HFFc6 (cell line): ENCODE measurements at regions not wholly inside any gene's neighbourhood (a gene's known extent, or its start where the extent isn't known, plus 50 kb on each side); places are given as distances from the start of the nearest gene placed in this dataset.

Source experiments
- DNase-seq: peaks from one replicate; pipeline ENCODE4 v3.0.0-alpha.2; 2018
- H3K27ac Mint-ChIP-seq: 2 replicates; pipeline ENCODE4 v1.8.0; 2020; ENCODE audit warnings: mild to moderate bottlenecking, mixed read lengths
- H3K27me3 Mint-ChIP-seq: 2 replicates; pipeline ENCODE4 v1.8.0; 2021; ENCODE audit warnings: mild to moderate bottlenecking, moderate library complexity, mixed read lengths; ENCODE audit not compliant: insufficient read depth
- H3K36me3 Mint-ChIP-seq: 2 replicates; pipeline ENCODE4 v1.8.0; 2021; ENCODE audit warnings: low read depth, mixed read lengths
- H3K4me1 Mint-ChIP-seq: 2 replicates; pipeline ENCODE4 v1.8.0; 2020; ENCODE audit warnings: low read depth, mixed read lengths
- H3K4me3 Mint-ChIP-seq: 2 replicates; pipeline ENCODE4 v1.8.0; 2020; ENCODE audit warnings: mild to moderate bottlenecking, moderate library complexity, mixed read lengths
- H3K9me3 Mint-ChIP-seq: 2 replicates; pipeline ENCODE4 v1.8.0; 2020; ENCODE audit warnings: mild to moderate bottlenecking, mixed read lengths
- TF ChIP-seq, protein P1 (sequence below): fragments of 200-600 bp; sonication (generic); IDR thresholded peaks from 2 replicates; pipeline ENCODE4 v1.5.0; 2021; ENCODE audit warnings: antibody characterized with exemption, mild to moderate bottlenecking

DNA sequence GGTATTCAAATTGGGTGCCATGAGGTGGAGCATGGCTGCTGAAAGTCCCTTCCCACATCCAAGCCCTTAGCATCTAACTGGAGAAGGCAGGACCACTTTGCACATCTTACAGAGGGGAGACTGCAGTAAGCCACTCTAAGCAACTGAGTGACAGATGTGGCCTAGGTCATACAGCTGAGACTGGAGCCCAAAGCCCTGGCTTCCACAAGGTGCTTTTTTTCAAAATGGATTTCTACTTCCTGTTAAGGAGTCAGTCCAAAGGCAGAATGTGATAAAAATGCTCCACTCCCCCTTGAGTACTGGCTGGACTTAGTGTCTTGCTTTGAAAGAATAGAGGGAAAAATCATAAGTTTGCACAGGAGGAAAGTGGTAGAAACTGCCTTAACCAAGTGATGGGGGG is 424.0 kb upstream of the SPRED2 start:
- no peak for DNase-seq
- no peak overlapping the region for H3K27ac Mint-ChIP-seq
- TF ChIP-seq, protein P1, sequence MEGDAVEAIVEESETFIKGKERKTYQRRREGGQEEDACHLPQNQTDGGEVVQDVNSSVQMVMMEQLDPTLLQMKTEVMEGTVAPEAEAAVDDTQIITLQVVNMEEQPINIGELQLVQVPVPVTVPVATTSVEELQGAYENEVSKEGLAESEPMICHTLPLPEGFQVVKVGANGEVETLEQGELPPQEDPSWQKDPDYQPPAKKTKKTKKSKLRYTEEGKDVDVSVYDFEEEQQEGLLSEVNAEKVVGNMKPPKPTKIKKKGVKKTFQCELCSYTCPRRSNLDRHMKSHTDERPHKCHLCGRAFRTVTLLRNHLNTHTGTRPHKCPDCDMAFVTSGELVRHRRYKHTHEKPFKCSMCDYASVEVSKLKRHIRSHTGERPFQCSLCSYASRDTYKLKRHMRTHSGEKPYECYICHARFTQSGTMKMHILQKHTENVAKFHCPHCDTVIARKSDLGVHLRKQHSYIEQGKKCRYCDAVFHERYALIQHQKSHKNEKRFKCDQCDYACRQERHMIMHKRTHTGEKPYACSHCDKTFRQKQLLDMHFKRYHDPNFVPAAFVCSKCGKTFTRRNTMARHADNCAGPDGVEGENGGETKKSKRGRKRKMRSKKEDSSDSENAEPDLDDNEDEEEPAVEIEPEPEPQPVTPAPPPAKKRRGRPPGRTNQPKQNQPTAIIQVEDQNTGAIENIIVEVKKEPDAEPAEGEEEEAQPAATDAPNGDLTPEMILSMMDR: no peak
- H3K4me3 Mint-ChIP-seq: no peak overlapping the region
- H3K4me1 Mint-ChIP-seq: no peaks in the 10 kb centered on the region
- peaks cover 22% of the 10 kb centered on the region for H3K9me3 Mint-ChIP-seq
- no peaks in the 10 kb centered on the region for H3K36me3 Mint-ChIP-seq
- no peaks in the 10 kb centered on the region for H3K27me3 Mint-ChIP-seq

DNA sequence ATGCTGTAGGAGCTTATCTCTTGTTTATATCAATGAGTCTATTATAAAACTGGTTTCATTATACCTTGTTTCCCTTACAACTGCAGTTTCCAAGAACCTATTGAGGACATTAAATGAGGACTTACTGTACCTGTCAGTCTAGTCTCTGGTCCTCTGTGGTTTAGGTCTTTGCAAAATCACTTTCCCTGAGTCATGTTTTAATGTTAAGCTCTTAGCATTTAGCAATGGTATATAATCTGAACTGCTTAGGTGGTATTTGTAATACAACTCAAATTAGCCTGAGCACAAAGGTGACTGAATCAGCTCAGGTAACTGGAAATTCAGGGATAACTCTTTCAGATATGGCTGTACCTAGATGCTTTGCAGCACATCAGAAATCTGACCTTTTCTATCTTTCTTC is 418.3 kb upstream of the SPRED2 start:
- Mint-ChIP-seq H3K9me3 (peaks cover 26% of the 10 kb centered on the region), H3K36me3 (no peaks in the 10 kb centered on the region), H3K27me3 (no peaks in the 10 kb centered on the region; the same call in 1 of the 2 replicates), H3K4me3 (no peak overlapping the region), H3K4me1 (no peaks in the 10 kb centered on the region), H3K27ac (no peak overlapping the region)
- TF ChIP-seq, protein P1: no peak
- no peak for DNase-seq

DNA sequence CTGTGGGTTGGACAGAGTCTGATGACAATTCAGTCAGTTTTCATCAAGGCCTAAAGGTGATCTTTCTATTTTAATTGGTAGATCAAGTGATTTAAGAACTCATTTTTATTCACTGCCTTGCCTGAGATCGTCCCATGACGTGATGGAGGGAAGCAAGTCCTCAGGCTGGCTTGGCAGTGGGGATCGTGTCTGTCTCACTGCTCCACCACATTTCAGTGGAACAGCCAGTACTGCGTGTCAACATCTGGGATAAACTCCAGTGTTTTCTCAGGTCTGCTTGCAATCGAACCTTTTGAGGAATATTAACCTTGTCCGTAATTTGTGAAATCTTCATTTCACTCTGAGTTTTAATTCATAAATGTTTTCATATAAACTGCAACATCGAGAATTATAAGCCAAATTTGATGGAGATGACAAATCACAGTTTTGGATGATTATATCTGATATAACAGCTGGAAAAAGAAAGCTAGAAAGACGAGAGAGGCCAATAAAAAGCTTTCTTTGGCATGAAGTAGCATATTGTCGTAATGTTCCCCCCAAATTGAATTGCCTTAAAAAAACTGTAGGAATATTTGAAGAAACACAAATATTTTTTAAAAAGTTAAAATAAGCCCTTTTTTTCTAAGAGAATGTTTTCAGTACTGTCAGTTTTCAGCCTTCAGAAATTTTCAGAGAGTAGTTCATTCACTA is 414.7 kb upstream of the SPRED2 start:
- no peaks in the 10 kb centered on the region; the same call in 1 of the 2 replicates for H3K27me3 Mint-ChIP-seq
- DNase-seq: no peak
- H3K36me3 Mint-ChIP-seq: no peaks in the 10 kb centered on the region
- H3K9me3 Mint-ChIP-seq: peaks cover 21% of the 10 kb centered on the region
- H3K4me3 Mint-ChIP-seq: no peak overlapping the region
- TF ChIP-seq, protein P1: no peak
- no peak overlapping the region for H3K27ac Mint-ChIP-seq
- no peaks in the 10 kb centered on the region for H3K4me1 Mint-ChIP-seq

DNA sequence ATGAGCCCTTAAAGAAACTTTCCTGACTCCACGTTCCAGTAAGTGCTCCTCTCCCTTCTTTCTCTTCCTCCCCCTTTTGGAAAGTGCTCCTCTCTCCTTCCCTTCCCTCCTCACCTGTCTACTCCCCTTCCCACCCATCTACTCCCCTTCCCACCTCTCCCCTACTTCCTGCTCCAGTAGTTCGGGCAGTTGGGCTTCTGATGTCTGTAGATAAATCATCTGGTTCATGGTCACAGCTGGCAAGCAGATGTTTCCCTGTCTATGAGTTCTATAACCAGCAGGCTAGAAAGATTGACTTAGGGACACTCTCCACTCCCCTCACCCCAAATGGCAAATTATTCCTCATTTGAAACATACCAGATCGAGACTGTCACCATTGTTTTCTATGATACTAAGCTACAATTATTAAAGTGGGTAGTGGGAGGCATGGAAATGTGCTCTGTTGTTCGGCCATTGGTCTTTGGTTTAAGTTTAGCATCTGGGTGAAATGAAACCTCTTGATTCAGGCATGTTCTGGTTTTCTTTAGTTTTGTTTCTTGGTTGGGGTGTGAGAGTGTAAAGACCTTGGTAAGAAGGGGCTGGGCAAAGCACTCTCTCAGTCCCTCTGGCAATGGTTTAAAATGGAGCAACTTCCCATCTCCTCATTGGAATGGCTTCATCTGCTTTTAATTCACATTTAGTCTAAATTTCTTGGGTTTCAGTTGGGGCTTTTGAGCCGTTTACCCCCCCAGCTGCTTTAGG is 413.2 kb upstream of the SPRED2 start:
- DNase-seq: no peak
- Mint-ChIP-seq H3K9me3 (peaks cover 28% of the 10 kb centered on the region), H3K36me3 (no peaks in the 10 kb centered on the region), H3K4me3 (no peak overlapping the region), H3K4me1 (no peaks in the 10 kb centered on the region), H3K27ac (no peak overlapping the region), H3K27me3 (no peaks in the 10 kb centered on the region; the same call in 1 of the 2 replicates)
- TF ChIP-seq, protein P1: no peak

DNA sequence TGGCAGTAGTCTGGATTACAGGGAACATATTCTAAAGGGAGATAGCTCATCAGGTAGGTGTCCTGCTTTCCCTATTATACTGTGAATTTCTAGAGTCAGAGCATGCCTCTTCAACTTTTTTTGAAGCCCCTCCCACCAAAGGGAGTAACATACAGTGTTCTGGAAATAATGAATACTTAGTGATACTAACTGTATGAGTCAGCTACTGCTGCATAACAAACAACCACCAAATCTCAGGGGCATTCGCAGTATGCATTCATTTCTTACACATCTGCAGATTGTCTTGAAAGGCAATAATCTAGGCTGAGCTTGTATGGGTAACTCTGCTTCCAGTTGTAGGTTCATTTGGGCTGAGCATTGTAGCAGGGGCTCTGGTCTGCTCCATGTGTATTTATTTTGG is 409.7 kb upstream of the SPRED2 start:
- TF ChIP-seq, protein P1: no peak
- DNase-seq: no peak

More for the DNA sequence above, 409.7 kb upstream of the SPRED2 start:
- H3K9me3 Mint-ChIP-seq: peaks cover 15% of the 10 kb centered on the region
- no peak overlapping the region for H3K27ac Mint-ChIP-seq
- H3K27me3 Mint-ChIP-seq: no peaks in the 10 kb centered on the region
- no peak overlapping the region for H3K4me3 Mint-ChIP-seq
- H3K4me1 Mint-ChIP-seq: no peaks in the 10 kb centered on the region
- no peaks in the 10 kb centered on the region for H3K36me3 Mint-ChIP-seq
